GM23248 (cell line): ENCODE measurements at regions not wholly inside any gene's neighbourhood (a gene's known extent, or its start where the extent isn't known, plus 50 kb on each side); places are given as distances from the start of the nearest gene placed in this dataset.

ENCODE experiments used
- DNase-seq: peaks from one replicate; pipeline ENCODE4 v3.0.0-alpha.2; 2015
- H2AFZ ChIP-seq: fragments of 200-600 bp; sonication (generic); 2 replicates; pipeline ENCODE4 v1.6.1; 2016; ENCODE audit warnings: antibody characterized with exemption
- H3F3A ChIP-seq: fragments of 200-600 bp; sonication (generic); 2 replicates; pipeline ENCODE4 v1.6.1; 2016; ENCODE audit warnings: mild to moderate bottlenecking, antibody characterized with exemption, mixed run types; ENCODE audit not compliant: insufficient read depth
- H3K27ac ChIP-seq: fragments of 200-600 bp; sonication (generic); 2 replicates; pipeline ENCODE4 v1.5.1; 2016; ENCODE audit warnings: mild to moderate bottlenecking
- H3K27me3 ChIP-seq: fragments of 200-600 bp; sonication (generic); replicated peaks from 2 replicates; pipeline ENCODE4 v1.6.1; 2016; ENCODE audit warnings: mild to moderate bottlenecking; ENCODE audit not compliant: insufficient read depth
- H3K36me3 ChIP-seq: fragments of 200-600 bp; sonication (generic); 2 replicates; pipeline ENCODE4 v1.6.1; 2016; ENCODE audit warnings: low read depth, mild to moderate bottlenecking
- H3K4me1 ChIP-seq: fragments of 200-600 bp; sonication (generic); 2 replicates; pipeline ENCODE4 v1.6.1; 2016; ENCODE audit warnings: mild to moderate bottlenecking; ENCODE audit not compliant: insufficient read depth
- H3K4me2 ChIP-seq: fragments of 200-600 bp; sonication (generic); one replicate; pipeline ENCODE4 v1.6.1; 2016; ENCODE audit warnings: mild to moderate bottlenecking; ENCODE audit not compliant: unreplicated experiment
- H3K4me3 ChIP-seq: fragments of 200-600 bp; sonication (generic); 2 replicates; pipeline ENCODE4 v1.5.1; 2016; ENCODE audit warnings: mild to moderate bottlenecking
- H3K79me2 ChIP-seq: fragments of 200-600 bp; sonication (generic); 2 replicates; pipeline ENCODE4 v1.6.1; 2016; ENCODE audit warnings: mild to moderate bottlenecking; ENCODE audit not compliant: insufficient read depth
- H3K9ac ChIP-seq: fragments of 200-600 bp; sonication (generic); 2 replicates; pipeline ENCODE4 v1.6.1; 2016; ENCODE audit warnings: mild to moderate bottlenecking
- H3K9me2 ChIP-seq: fragments of 200-600 bp; sonication (generic); 2 replicates; pipeline ENCODE4 v1.6.1; 2016; ENCODE audit warnings: mixed run types, mild to moderate bottlenecking, moderate library complexity; ENCODE audit not compliant: insufficient read depth
- H3K9me3 ChIP-seq: fragments of 200-600 bp; sonication (generic); one replicate; pipeline ENCODE4 v1.6.1; 2017; ENCODE audit warnings: low read depth
- H4K20me1 ChIP-seq: fragments of 200-600 bp; sonication (generic); 2 replicates; pipeline ENCODE4 v1.6.0; 2016; ENCODE audit not compliant: insufficient read depth
- EZH2 ChIP-seq: fragments of 200-600 bp; sonication (generic); IDR thresholded peaks from 2 replicates; pipeline ENCODE4 v1.6.1; 2018; ENCODE audit warnings: antibody characterized with exemption, mild to moderate bottlenecking; ENCODE audit not compliant: insufficient read depth, poor library complexity, severe bottlenecking
- EZH2phosphoT487 ChIP-seq: fragments of 200-600 bp; sonication (generic); IDR thresholded peaks from 2 replicates; pipeline ENCODE4 v1.6.1; 2018; ENCODE audit warnings: antibody characterized with exemption, moderate library complexity, mild to moderate bottlenecking, low read depth; ENCODE audit not compliant: insufficient read depth
- WGBS, 2 experiments: methylation state at CpG; one replicate each; pipeline ENCODE4 v1.1.6; 2015 to 2017; ENCODE audit warnings: low lambda C conversion rate in 2 of 2, low coverage in 1 of 2; ENCODE audit errors: missing lambda C conversion rate in 2 of 2; 5-methylcytosine and 5-hydroxymethylcytosine counted together
- in situ Hi-C: fragments of 300-500 bp; cut with MboI; formaldehyde crosslinking; loops from 2 replicates; pipeline ENCODE4 v1.15.0; 2020

- in situ Hi-C loops: no loop called here
- Histone ChIP-seq H3K4me3 (no peak overlapping the region), H3K9me2 (no peaks in the 10 kb centered on the region), H3K4me1 (no peaks in the 10 kb centered on the region), H3K27me3 (no peaks in the 10 kb centered on the region), H3K79me2 (no peaks in the 10 kb centered on the region), H3K4me2 (no peak overlapping the region), H3K9ac (no peak overlapping the region), H3K36me3 (no peaks in the 10 kb centered on the region), H4K20me1 (no peaks in the 10 kb centered on the region), H3K27ac (no peak overlapping the region), H3F3A (no peaks in the 10 kb centered on the region), H3K9me3 (no peaks in the 10 kb centered on the region), H2AFZ (no peak overlapping the region)
- TF ChIP-seq EZH2phosphoT487: no peak
- no peak for TF ChIP-seq EZH2
- DNase-seq: no peak
- 41 to 42% methylated on average over 7 of the region's 7 CpGs for WGBS, 2 experiments
These were observed 425.3 kb upstream of the FBXO33 start for GRCh38 chr14:39857376-39858055.

DNA sequence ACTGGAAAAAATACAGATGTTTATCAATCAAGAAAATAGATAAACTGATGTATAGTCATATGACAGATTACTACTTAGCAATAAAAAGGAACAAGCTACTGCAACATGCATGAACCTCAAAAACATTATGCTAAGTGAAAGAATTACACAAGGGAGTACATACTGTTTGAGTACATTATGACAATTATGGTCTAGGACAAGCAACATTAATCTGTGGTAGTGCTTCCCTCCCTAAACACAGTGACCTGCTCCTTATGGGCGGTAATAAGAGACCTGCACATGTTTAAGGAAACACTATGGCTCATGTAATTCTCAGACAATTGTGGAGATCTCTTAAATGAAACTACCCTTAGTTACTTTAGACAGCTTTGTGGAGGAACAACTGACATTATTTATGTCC, 421.2 kb upstream of the FBXO33 start:
- H3K4me1 ChIP-seq: no peaks in the 10 kb centered on the region
- no peaks in the 10 kb centered on the region for H3K9me3 ChIP-seq
- H3F3A ChIP-seq: no peaks in the 10 kb centered on the region
- H3K9ac ChIP-seq: no peak overlapping the region
- H3K27me3 ChIP-seq: no peaks in the 10 kb centered on the region
- whole genome bisulfite sequencing, 2 experiments: 6 to 9% methylated on average over 1 of the region's 1 CpG
- no peaks in the 10 kb centered on the region for H3K79me2 ChIP-seq
- no peaks in the 10 kb centered on the region for H4K20me1 ChIP-seq
- no peak overlapping the region for H3K4me2 ChIP-seq
- H3K27ac ChIP-seq: no peak overlapping the region
- DNase-seq: no peak
- no peak overlapping the region for H3K4me3 ChIP-seq
- no peak for TF ChIP-seq EZH2phosphoT487
- no peak for TF ChIP-seq EZH2
- H3K36me3 ChIP-seq: no peaks in the 10 kb centered on the region
- no peak overlapping the region for H2AFZ ChIP-seq
- no peaks in the 10 kb centered on the region for H3K9me2 ChIP-seq
- in situ Hi-C loops: no loop called here

DNA sequence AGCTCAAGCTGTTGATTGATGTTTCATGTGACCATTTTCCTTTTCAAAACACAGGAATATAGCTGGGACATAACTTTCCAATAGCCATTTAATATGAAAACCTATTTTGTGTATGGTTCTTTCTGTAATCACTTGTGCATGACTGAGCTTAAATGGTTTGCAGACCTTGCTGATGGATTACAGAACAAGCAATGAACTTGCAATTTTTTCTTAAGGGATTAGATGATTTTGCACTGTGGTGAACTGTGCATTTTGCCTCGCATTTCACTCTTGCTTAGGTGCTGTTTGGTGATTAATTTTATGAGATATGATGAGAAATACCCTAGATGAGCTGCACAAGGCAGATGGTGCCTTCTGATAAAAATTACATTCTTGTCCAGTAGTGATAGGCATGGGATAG, 419.0 kb upstream of the FBXO33 start:
- TF ChIP-seq EZH2phosphoT487 (no peak), EZH2 (no peak)

GRCh38 chr14:39847852-39848251, 415.6 kb upstream of the FBXO33 start:
- no peaks in the 10 kb centered on the region for H4K20me1 ChIP-seq
- no peak overlapping the region for H3K4me2 ChIP-seq
- no peak overlapping the region for H3K4me3 ChIP-seq
- no peaks in the 10 kb centered on the region for H3K79me2 ChIP-seq
- no peak overlapping the region for H2AFZ ChIP-seq
- H3K9ac ChIP-seq: no peak overlapping the region
- 23 to 28% methylated on average over 5 of the region's 5 CpGs for WGBS, 2 experiments
- no peak for TF ChIP-seq EZH2phosphoT487
- no peaks in the 10 kb centered on the region for H3K4me1 ChIP-seq
- no peaks in the 10 kb centered on the region for H3F3A ChIP-seq
- no peak for DNase-seq
- H3K9me3 ChIP-seq: no peaks in the 10 kb centered on the region
- no peaks in the 10 kb centered on the region for H3K36me3 ChIP-seq
- H3K27me3 ChIP-seq: no peaks in the 10 kb centered on the region
- H3K27ac ChIP-seq: no peak overlapping the region
- no peaks in the 10 kb centered on the region for H3K9me2 ChIP-seq
- in situ Hi-C loops: no loop called here

More for the DNA sequence above, 419.0 kb upstream of the FBXO33 start:
- no peak overlapping the region for H3K4me3 ChIP-seq
- no peak overlapping the region for H2AFZ ChIP-seq
- H3K4me2 ChIP-seq: no peak overlapping the region
- no peaks in the 10 kb centered on the region for H3F3A ChIP-seq
- no peak for DNase-seq
- H3K79me2 ChIP-seq: no peaks in the 10 kb centered on the region
- H3K27me3 ChIP-seq: no peaks in the 10 kb centered on the region
- no peaks in the 10 kb centered on the region for H4K20me1 ChIP-seq
- no peak overlapping the region for H3K9ac ChIP-seq
- in situ Hi-C loops: no loop called here
- H3K9me2 ChIP-seq: no peaks in the 10 kb centered on the region
- H3K36me3 ChIP-seq: no peaks in the 10 kb centered on the region
- 0% methylated on average over 1 of the region's 1 CpG for WGBS, 2 experiments
- H3K4me1 ChIP-seq: no peaks in the 10 kb centered on the region
- H3K9me3 ChIP-seq: no peaks in the 10 kb centered on the region
- H3K27ac ChIP-seq: no peak overlapping the region

DNA sequence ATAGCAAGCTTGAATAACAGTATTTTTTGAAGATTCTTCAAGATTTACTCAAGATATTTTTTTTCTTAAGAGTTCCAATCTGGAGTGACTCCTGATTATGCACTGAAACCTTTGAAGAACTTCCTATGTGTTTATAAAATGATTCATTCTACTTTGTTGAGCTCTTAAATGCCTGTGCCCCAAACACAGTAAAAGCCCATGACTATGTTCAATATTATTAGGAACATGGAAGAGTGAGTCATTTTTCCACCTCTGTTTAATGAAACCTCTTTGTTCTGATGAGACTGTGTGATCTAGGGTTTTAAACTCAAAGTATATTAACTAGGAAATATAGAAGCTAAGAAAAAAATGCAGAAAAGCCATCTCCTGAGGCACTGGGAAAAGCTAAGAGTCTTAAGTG, 415.0 kb upstream of the FBXO33 start:
- no peak for TF ChIP-seq EZH2
- TF ChIP-seq EZH2phosphoT487: no peak
- Histone ChIP-seq H2AFZ (no peak overlapping the region), H3K4me2 (no peak overlapping the region), H3K4me3 (no peak overlapping the region), H3K4me1 (no peaks in the 10 kb centered on the region), H3K79me2 (no peaks in the 10 kb centered on the region), H3K9ac (no peak overlapping the region), H3K9me2 (no peaks in the 10 kb centered on the region), H3K36me3 (no peaks in the 10 kb centered on the region), H3K27ac (no peak overlapping the region), H4K20me1 (no peaks in the 10 kb centered on the region), H3K27me3 (no peaks in the 10 kb centered on the region), H3F3A (no peaks in the 10 kb centered on the region), H3K9me3 (no peaks in the 10 kb centered on the region)
- in situ Hi-C loops: no loop called here
- no peak for DNase-seq
